Right lobe of liver (tissue), 6 donors: ENCODE measurements at regions not wholly inside any gene's neighbourhood (a gene's known extent, or its start where the extent isn't known, plus 50 kb on each side); places are given as distances from the start of the nearest gene placed in this dataset.

Experiments used
- ATAC-seq, 4 donors: fragments of 200-7000 bp; cut with Tn5 transposase; one replicate each; pipeline ENCODE4 v1.9.1; 2020; ENCODE audit warnings: mild to moderate bottlenecking in 4 of 4, moderate library complexity in 4 of 4
- DNase-seq, 3 donors: peaks; one replicate each; pipeline ENCODE4 v3.0.0-alpha.2; 2020
- H3K27ac ChIP-seq, 3 donors: fragments of 200-600 bp; one replicate each; pipeline ENCODE4 v1.8.0; 2022
- H3K27me3 ChIP-seq, 2 donors: fragments of 200-600 bp; one replicate each; pipeline ENCODE4 v1.8.0; 2022
- H3K36me3 ChIP-seq, 4 donors: fragments of 200-600 bp; sonication (generic) in 1 of 4; one replicate each; pipeline versions ENCODE4 v1.5.1 to v1.8.0; 2017 to 2022; ENCODE audit warnings: control low read depth in 1 of 4
- H3K4me1 ChIP-seq, 4 donors: fragments of 200-600 bp; sonication (generic) in 1 of 4; one replicate each; pipeline versions ENCODE4 v1.5.1 to v1.8.0; 2017 to 2022; ENCODE audit warnings: control low read depth in 1 of 4
- H3K4me3 ChIP-seq, 3 donors: fragments of 200-600 bp; one replicate each; pipeline ENCODE4 v1.8.0; 2022
- H3K9me3 ChIP-seq, 4 donors: fragments of 200-600 bp; sonication (generic) in 1 of 4; one replicate each; pipeline versions ENCODE4 v1.5.1 to v1.8.0; 2017 to 2022; ENCODE audit warnings: control low read depth in 1 of 4
- POLR2A ChIP-seq: fragments of 450-650 bp; IDR thresholded peaks from one replicate; pipeline ENCODE4 v1.6.1; 2017; ENCODE audit warnings: antibody characterized with exemption, mild to moderate bottlenecking
- WGBS: methylation state at CpG from one replicate; pipeline ENCODE4 v1.1.6; 2018; ENCODE audit warnings: low coverage, low lambda C conversion rate; ENCODE audit not compliant: insufficient coverage; ENCODE audit errors: missing lambda C conversion rate; 5-methylcytosine and 5-hydroxymethylcytosine counted together
- intact Hi-C, 2 donors: fragments of 100-400 bp; cut with DNase I; formaldehyde crosslinking; loops; one replicate each; pipeline versions ENCODE4 v1.11.2 to v1.14.1; 2022
- TF ChIP-seq, protein P1 (sequence below), 4 donors: fragments of 200-600 bp in 3 of 4; fragments of 450-650 bp in 1 of 4; IDR thresholded peaks; one replicate each; pipeline versions ENCODE4 v1.5.1 to v1.8.0; 2016 to 2022; ENCODE audit warnings: antibody characterized with exemption in 4 of 4, mild to moderate bottlenecking in 2 of 4
- donor health status: DM: no; HTN: yes; CAD: no.
- donor health status: DM: no; HTN: no; CAD: no.
- donor health status: DM: no; HTN: no; CAD: no.
- donor health status: DM: no; HTN: yes; CAD: no.
- donor health status: DM: no; HTN: yes; CAD: no.

DNA sequence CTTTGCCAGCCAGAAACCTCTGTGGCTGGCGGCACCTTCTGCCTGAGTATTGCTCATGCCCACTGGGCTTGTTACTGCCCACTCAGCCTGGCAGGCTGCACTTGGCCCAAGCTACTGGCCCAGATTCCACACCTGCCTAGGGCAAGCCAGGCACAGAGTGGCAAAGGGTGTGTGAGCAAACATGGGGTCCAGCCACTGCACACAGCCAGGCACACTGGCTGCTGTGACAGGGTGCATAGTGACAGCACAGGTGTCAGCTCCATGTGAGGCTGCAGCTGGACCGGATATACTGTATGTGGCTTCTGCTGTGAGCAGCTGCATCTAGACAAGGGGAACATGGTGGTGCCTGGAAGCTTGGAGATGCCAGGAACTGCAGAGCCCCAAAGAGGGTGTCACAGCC lies 113.9 kb downstream of the COPS8 start:
- WGBS = 70% methylated on average over 2 of the region's 2 CpGs
- DNase-seq (no peak), ATAC-seq (no peak)

DNA sequence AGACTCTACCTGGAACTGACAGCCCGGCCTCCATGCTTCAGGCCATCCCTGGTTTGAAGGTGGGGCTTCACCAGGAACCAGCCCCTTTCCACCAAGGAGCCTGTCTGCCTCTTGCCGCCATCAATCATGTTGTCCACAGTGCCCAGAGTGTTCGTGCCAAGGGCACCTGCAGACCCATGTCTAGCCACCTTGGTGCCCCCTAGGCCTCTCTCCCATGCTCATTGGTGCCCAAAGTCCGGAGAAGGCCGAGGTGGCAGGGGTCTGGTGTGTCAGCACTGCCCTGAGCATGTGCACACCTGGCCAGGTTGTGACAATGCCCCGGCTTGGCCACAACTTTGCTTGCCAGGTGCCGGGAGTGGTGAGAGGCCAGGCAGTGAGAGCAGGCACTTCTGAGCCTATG lies 114.8 kb downstream of the COPS8 start:
- DNase-seq = no peak
- Histone ChIP-seq H3K9me3 (no peaks in the 10 kb centered on the region), H3K4me3 (no peak overlapping the region), H3K36me3 (no peaks in the 10 kb centered on the region), H3K27me3 (no peaks in the 10 kb centered on the region), H3K27ac (no peak overlapping the region), H3K4me1 (no peaks in the 10 kb centered on the region)
- ATAC-seq = no peak
- intact Hi-C loops = no loop called here
- 60% methylated on average over 1 of the region's 7 CpGs for WGBS
- TF ChIP-seq, protein P1, sequence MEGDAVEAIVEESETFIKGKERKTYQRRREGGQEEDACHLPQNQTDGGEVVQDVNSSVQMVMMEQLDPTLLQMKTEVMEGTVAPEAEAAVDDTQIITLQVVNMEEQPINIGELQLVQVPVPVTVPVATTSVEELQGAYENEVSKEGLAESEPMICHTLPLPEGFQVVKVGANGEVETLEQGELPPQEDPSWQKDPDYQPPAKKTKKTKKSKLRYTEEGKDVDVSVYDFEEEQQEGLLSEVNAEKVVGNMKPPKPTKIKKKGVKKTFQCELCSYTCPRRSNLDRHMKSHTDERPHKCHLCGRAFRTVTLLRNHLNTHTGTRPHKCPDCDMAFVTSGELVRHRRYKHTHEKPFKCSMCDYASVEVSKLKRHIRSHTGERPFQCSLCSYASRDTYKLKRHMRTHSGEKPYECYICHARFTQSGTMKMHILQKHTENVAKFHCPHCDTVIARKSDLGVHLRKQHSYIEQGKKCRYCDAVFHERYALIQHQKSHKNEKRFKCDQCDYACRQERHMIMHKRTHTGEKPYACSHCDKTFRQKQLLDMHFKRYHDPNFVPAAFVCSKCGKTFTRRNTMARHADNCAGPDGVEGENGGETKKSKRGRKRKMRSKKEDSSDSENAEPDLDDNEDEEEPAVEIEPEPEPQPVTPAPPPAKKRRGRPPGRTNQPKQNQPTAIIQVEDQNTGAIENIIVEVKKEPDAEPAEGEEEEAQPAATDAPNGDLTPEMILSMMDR (IDR thresholded peaks at IDR 0.05) = no peak
- no peak for TF ChIP-seq POLR2A

More for the DNA sequence above, 113.9 kb downstream of the COPS8 start:
- Histone ChIP-seq H3K27ac (no peak overlapping the region), H3K36me3 (no peaks in the 10 kb centered on the region), H3K4me1 (no peaks in the 10 kb centered on the region), H3K4me3 (no peak overlapping the region), H3K27me3 (no peaks in the 10 kb centered on the region), H3K9me3 (no peaks in the 10 kb centered on the region)
- TF ChIP-seq, protein P1 (IDR thresholded peaks at IDR 0.05) = no peak
- no peak for TF ChIP-seq POLR2A
- intact Hi-C loops = no loop called here

DNA sequence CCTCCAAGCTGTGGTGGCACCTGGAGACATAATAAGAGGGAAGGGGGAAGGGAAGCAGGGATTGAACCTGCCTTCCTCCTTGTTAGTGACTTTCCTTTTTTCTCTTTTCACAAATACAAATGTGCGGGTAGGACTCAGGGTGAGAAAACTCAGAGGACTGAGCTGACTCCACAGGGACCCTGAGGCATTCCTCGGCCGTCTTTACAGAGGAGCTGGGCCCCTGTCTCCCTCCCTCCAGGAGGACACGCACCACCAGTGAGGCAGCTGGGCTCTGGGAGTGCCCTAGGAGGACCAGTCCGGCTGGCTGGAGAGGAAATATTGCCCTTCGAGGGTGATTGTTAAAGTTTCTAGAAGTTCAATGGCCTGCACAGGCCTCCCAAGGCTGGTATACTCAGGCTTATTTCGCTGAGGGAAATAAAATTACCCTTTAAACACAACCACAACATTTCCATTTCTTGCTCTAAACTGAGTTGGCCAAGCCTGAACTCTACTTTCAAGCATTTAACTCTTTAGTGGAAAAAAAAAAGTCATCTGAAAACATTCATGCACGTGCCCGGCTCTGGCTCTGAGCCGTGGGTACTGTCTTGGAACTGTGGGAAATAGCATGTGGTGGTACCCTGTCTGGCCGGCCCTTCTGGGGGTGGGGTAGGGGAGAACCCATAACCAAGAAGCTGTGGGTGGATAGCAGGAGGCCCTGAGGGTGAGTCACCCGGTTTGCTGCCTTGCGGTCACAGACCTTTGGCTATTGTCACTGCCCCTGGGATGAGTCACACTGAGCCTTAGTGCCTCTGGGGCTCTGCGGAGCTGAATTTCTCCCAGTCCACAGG lies 116.0 kb downstream of the COPS8 start:
- DNase-seq = no peak
- intact Hi-C loops = no loop called here
- no peaks in the 10 kb centered on the region for H3K36me3 ChIP-seq
- 51% methylated on average over 9 of the region's 14 CpGs for WGBS
- H3K9me3 ChIP-seq = no peaks in the 10 kb centered on the region
- no peaks in the 10 kb centered on the region for H3K27me3 ChIP-seq
- no peak overlapping the region for H3K4me3 ChIP-seq
- peak in 3 of 4 donors; percentile 11 to 69 (median 28) for ATAC-seq
- no peaks in the 10 kb centered on the region for H3K4me1 ChIP-seq
- no peak overlapping the region for H3K27ac ChIP-seq
- TF ChIP-seq, protein P1 (IDR thresholded peaks at IDR 0.05) = no peak
- TF ChIP-seq POLR2A = no peak

DNA sequence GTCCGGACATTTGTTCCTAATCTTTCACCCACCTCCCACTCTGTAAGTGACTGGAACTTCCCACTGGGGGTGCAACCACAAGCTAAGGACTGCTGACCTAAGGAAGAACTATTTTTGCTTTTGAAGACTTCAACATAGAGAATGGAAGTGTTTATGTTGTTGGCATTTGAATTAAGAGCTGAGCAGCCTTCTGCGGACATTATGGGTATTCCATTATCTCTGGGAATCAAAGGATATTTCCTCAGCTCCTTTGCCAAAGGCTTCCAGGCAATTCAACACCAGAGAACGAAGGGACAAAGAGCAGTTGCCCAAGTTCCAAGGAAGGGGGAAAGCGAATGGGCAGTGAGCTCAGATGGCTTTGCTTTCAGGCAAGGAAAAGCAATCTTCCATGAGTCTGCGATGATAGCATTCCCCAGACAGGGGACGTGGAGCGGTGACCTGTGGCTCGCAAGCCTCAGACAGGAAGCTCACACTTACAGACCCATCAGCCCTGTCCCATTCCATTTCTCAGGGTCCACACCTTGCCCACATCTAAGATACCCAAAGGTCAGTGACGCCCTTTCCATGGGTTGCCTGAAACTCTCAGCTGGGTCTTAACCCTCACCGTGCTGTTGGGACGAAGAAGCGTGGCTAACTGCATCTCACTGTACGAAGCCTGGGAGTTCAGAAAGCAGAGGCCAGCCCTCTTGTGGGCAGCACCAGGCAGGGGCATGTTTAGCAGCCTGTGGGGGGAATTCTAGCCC lies 116.8 kb downstream of the COPS8 start:
- Histone ChIP-seq H3K36me3 (no peaks in the 10 kb centered on the region), H3K4me1 (no peaks in the 10 kb centered on the region), H3K4me3 (no peak overlapping the region), H3K27me3 (no peaks in the 10 kb centered on the region), H3K9me3 (no peaks in the 10 kb centered on the region), H3K27ac (no peak overlapping the region)
- TF ChIP-seq, protein P1 (IDR thresholded peaks at IDR 0.05) = no peak
- TF ChIP-seq POLR2A = no peak
- 72% methylated on average over 11 of the region's 13 CpGs for WGBS
- ATAC-seq (no peak), DNase-seq (no peak)
- intact Hi-C loops = no loop called here
